ENCODE measurements at regions not wholly inside any gene's neighbourhood (a gene's known extent, or its start where the extent isn't known, plus 50 kb on each side); places are given as distances from the start of the nearest gene placed in this dataset.

GRCh38 chr10:58971796-58972491 is 204.5 kb upstream of the PHYHIPL start:
- no peak for DNase-seq

DNA sequence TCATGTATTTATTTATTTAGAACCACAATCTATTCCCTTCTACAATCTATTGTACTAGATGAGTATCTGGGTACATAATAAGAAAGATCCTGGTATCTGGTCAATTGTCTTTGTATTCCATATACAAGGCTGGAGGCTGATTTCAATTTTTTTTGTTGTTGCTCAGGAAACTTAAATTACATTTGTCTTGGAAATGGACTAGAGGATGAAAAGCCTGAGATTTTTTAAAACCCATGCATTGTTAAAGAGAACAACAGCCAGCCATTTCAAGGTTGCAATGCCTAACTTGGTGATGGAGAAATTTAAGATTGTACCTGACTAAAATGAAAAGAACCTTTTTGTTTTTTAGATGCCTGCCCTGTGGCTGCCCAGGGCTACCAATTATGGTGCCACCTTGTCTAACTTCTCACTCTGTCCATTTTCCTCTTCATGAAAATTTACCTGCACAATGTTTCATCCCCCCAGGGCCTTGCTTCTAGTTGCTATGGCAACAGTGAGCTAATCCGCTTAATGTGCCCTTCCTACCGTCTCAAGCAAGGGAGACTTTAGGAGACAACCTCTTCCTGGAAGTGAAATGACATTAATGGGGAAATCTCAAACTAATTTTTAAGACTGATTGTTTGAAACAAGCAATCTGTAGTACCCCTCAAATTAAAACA is 203.7 kb upstream of the PHYHIPL start:
- no peak for DNase-seq

GRCh38 chr10:58973235-58973595 is 203.2 kb upstream of the PHYHIPL start:
- DNase-seq: no peak

DNA sequence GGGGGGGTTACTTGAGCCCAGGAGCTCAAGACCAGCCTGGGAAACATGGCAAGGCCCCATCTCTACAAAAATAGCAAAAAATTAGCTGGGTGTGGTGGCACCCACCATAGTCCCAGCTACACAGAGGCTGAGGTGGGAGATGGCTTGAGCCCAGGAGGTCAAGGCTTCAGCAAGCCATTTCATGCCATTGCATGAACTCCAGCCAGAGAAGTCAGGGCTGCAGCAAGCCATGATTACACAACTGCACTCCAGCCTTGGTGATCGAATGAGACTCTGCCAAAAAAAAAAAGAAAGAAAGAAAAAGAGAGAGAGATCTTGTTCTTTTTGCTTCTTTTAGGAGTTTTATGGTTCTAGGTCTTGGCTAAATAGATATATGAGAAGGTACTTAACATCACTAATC is 200.2 kb upstream of the PHYHIPL start:
- DNase-seq: no peak

- no peak for DNase-seq
Measured at GRCh38 chr10:58979711-58980110, 196.7 kb upstream of the PHYHIPL start.

GRCh38 chr10:58980826-58981415 is 195.5 kb upstream of the PHYHIPL start:
- no peak for DNase-seq

GRCh38 chr10:58981846-58982245 is 194.6 kb upstream of the PHYHIPL start:
- DNase-seq: no peak

- DNase-seq: no peak
Measured at GRCh38 chr10:58982470-58983239, 193.8 kb upstream of the PHYHIPL start.

DNA sequence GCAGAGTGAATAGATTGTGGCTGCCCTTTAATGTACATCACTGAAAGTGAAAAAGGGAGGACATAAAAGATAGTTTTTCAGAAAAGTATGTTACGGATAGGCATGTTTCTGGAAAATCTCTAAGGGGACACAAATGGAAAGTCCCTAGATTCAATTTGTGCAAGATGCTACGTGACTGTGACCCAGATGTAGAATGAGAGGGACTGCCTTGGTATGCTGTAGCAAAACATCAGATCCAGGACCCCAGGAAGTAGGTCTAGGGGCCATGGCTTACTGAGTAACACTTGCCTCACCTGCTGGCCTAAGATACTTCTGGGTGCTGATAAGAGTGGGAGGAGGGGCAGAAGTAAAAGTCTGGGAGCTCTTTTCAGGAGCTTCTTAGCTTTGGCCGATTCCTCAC is 191.2 kb upstream of the PHYHIPL start:
- DNase-seq: no peak

DNA sequence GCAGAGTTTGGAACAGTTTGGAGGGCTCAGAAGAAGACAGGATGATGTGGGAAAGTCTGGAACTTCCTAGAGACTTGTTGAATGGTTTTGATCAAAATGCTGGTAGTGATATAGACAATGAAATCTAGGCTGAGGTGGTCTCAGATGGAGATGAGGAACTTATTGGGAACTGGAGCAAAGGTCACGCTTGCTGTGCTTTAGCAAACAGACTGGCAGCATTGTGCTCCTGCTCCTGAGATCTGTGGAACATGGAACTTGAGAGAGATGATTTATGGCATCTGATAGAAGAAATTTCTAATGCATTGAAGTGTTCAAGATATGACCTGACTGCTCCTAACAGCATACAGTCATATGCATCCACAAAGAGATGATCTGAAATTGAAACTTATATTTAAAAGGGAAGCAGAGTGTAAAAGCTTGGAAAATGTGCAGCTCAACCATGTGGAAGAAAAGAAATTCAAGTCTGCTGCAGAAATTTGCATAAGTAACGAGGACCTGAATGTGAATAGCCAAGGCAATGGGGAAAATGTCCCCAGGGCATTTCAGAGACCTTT is 186.9 kb upstream of the PHYHIPL start:
- no peak for DNase-seq

DNA sequence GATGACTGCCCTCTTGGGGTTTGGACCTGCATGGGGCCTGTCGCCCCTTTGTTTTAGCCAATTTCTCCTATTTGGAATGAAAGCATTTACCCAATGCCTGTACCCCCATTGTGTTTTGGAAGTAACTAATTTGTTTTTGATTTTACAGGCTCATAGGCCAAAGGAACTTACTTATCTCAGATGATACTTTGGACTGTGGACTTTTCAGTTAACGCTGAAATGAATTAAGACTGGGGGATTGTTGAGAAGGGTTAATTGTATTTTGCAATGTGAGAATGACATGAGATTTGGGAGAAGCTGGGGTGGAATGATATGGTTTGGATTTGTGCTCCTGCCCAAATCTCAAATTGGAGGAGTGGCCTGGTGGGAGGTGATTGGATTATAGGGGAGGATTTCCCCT is 185.8 kb upstream of the PHYHIPL start:
- DNase-seq: no peak

GRCh38 chr10:58991856-58992255 is 184.6 kb upstream of the PHYHIPL start:
- DNase-seq: no peak

- no peak for DNase-seq
Measured at GRCh38 chr10:58992830-58993460, 183.5 kb upstream of the PHYHIPL start.

GRCh38 chr10:58993480-58994221 is 182.8 kb upstream of the PHYHIPL start:
- no peak for DNase-seq

GRCh38 chr10:58994226-58995057 is 182.0 kb upstream of the PHYHIPL start:
- DNase-seq: no peak

DNA sequence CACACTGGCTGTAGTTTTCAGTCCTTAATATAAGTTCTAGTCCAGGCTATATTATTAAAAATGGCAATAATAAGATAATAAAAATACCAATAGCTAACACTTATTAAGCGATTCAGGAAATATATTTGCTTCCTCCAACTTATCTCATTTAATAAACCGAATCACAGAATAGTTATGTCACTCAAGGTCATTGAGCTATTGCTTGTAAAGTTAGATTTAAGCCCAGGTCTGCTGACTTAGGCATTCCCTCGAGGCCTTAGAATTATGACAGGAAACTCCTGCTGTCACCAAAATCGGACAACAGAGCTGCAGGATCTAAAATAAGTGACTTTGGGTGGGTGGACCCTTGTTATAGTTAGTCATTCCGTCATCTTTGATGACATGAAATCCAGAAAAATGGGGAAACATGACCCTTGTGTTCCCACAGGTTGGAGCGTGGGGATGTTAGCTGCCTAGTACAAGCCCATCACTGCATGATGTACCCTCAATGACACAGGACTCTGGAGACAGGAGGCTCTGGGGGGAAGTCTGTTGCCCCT is 181.3 kb upstream of the PHYHIPL start:
- no peak for DNase-seq

- DNase-seq: no peak
Measured at GRCh38 chr10:58996063-58996462, 180.4 kb upstream of the PHYHIPL start.

GRCh38 chr10:58996866-58997265 is 179.6 kb upstream of the PHYHIPL start:
- no peak for DNase-seq

DNA sequence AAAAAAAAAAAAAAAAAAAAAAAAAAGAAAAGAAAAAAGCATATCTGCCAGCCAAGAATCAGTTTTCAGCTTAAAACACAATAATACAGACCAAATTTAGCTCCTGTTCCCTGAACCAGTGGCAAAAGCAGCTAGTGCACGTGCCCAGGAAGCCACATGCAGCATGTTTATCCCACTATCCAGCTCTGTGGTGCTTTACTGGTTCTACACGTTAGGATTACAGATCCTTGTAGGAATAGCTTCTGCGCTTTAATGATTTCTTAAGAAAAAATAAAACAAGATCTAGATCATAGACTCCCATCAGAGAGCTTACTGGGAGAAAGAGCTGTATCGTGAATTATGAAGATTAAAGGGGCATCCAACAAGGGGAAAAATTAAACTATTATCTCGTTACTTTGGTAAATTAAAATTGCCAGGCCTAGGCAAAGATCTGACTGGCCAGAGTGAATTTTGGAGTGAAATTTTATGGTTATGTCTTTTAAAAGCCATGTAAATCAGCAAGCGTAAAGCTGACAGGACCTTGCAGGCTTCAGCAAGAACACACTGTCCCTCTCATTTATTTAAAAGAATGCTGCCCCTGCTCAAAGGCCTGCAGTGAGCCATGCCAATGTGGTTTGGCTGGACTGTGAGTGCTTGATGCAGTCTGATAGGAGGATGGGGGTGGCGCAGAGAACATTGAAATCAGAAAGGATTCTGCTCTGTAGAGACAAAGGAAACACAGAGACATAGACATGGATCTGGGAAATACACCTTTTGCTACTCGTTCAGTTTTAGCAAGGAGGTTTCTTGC is 177.3 kb upstream of the PHYHIPL start:
- DNase-seq: no peak
